ENCODE measurements at regions not wholly inside any gene's neighbourhood (a gene's known extent, or its start where the extent isn't known, plus 50 kb on each side); places are given as distances from the start of the nearest gene placed in this dataset.

DNA sequence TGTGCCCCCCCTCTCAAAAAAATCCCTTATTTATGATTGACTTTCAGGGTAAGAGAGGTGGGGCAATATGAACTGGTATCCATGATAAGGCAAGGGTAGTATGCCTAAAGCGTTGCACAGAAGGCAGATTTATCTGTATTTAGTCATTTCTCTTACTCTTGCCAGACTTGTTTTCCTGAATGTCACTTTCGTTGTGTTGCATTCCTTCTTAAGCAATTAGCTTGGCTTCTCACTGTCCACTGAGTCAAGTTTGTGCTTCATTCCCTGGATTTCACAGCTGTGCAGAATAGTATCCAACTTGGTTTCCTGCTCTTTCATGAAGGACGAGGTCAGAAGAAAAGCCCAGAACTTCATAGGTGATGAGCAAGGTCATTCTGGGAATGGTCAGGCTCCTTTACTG is 301.5 kb upstream of the ACTBL2 start:
- Histone ChIP-seq H3K4me3 (peak overlapping the region; percentile 9), H3K27me3 (ENCODE audit: low read depth) (no peaks in the 10 kb centered on the region), H3K36me3 (no peaks in the 10 kb centered on the region), H3K27ac (peak overlapping the region; percentile 36), H3K9me3 (no peaks in the 10 kb centered on the region), H3K4me1 (peaks cover 20% of the 10 kb centered on the region)
- TF ChIP-seq, protein P1, sequence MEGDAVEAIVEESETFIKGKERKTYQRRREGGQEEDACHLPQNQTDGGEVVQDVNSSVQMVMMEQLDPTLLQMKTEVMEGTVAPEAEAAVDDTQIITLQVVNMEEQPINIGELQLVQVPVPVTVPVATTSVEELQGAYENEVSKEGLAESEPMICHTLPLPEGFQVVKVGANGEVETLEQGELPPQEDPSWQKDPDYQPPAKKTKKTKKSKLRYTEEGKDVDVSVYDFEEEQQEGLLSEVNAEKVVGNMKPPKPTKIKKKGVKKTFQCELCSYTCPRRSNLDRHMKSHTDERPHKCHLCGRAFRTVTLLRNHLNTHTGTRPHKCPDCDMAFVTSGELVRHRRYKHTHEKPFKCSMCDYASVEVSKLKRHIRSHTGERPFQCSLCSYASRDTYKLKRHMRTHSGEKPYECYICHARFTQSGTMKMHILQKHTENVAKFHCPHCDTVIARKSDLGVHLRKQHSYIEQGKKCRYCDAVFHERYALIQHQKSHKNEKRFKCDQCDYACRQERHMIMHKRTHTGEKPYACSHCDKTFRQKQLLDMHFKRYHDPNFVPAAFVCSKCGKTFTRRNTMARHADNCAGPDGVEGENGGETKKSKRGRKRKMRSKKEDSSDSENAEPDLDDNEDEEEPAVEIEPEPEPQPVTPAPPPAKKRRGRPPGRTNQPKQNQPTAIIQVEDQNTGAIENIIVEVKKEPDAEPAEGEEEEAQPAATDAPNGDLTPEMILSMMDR (IDR thresholded peaks at IDR 0.05) = no peak
- intact Hi-C loops (cut with DNase I) = no loop called here
- DNase-seq (no peak), ATAC-seq (peak in 1 of 2 donors; percentile 21)

DNA sequence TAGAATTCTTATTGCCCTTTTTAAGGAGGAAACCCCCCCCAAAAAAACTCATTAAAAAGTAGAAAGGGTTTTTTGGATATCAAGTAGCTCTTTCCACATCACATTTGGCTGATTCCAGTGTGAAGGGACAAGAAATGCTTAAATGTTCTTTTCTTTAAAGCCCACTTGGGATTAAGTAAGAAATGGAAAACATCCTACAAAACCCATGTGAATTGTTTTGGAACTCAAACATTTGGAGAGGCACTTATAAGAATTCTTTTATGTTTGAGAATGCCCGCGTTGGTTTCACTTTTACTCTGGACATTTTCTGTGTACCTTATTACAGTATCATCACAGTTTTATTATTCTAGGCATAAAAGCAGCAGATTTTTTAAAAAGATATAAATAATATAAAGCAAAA is 301.1 kb upstream of the ACTBL2 start:
- no peak for DNase-seq
- TF ChIP-seq, protein P1 (IDR thresholded peaks at IDR 0.05) = no peak
- intact Hi-C loops (cut with DNase I) = no loop called here
- Histone ChIP-seq H3K27ac (no peak overlapping the region), H3K4me1 (peaks cover 20% of the 10 kb centered on the region), H3K4me3 (peak overlapping the region; percentile 9), H3K27me3 (ENCODE audit: low read depth) (no peaks in the 10 kb centered on the region), H3K36me3 (no peaks in the 10 kb centered on the region), H3K9me3 (no peaks in the 10 kb centered on the region)
- ATAC-seq = peak in 1 of 2 donors; percentile 79

DNA sequence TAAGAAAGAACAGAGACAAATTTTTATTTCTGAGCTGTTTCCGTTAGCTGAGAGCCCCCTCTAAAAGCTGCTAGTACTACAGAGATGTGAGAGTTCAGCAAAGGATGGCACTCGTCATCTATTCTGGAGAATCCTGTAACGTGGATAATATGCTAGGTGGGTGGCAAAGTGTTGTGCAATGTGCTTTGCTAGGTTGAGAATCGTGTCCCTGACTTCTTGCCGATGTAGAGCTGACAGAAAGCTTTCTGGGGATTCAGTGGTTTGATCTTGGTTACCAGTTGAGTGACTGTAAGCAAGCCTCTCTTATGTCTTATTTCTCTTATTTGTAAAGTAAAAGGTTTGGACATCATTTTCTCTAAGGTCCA is 298.3 kb upstream of the ACTBL2 start:
- H3K4me1 ChIP-seq = peaks cover 20% of the 10 kb centered on the region
- DNase-seq = no peak
- H3K4me3 ChIP-seq = no peak overlapping the region
- intact Hi-C loops (cut with DNase I) = no loop called here
- H3K27me3 ChIP-seq (ENCODE audit: low read depth) = no peaks in the 10 kb centered on the region
- no peaks in the 10 kb centered on the region for H3K36me3 ChIP-seq
- no peak overlapping the region for H3K27ac ChIP-seq
- no peak for ATAC-seq
- no peaks in the 10 kb centered on the region for H3K9me3 ChIP-seq
- TF ChIP-seq, protein P1 (IDR thresholded peaks at IDR 0.05) = no peak

DNA sequence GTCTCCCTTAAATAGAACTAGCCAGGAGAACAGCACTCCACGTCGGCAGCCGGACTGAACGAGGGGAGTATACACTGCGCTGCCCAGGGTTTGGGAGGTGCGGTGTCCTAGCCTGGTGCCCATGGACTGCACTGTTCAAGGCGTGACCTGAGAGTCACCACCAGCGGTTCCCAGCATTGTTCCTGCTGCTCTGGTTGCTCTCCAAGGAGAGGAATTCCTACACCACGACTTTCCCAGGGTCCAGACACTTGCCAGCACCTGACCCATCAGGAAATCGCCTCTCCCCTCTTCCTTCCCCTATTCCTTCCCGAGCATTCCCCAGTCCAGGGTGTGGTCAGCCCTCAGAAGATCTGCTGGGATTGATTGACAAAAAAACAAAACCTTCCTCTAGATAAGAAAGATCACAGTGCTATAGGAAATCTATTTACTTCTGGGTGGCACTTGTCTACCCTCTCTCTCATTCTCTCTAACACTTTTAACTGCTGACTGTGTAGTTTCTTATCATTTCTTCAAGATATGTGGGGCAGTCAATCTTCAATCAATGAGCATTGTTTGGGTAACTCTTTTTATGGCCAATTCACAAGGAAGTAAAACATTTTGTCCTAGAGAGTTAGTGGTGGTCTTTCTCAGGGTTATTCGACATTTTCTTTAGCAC is 297.8 kb upstream of the ACTBL2 start:
- H3K27ac ChIP-seq = no peak overlapping the region
- peak; percentile 39 for DNase-seq
- ATAC-seq = peak; percentile 22 to 42

DNA sequence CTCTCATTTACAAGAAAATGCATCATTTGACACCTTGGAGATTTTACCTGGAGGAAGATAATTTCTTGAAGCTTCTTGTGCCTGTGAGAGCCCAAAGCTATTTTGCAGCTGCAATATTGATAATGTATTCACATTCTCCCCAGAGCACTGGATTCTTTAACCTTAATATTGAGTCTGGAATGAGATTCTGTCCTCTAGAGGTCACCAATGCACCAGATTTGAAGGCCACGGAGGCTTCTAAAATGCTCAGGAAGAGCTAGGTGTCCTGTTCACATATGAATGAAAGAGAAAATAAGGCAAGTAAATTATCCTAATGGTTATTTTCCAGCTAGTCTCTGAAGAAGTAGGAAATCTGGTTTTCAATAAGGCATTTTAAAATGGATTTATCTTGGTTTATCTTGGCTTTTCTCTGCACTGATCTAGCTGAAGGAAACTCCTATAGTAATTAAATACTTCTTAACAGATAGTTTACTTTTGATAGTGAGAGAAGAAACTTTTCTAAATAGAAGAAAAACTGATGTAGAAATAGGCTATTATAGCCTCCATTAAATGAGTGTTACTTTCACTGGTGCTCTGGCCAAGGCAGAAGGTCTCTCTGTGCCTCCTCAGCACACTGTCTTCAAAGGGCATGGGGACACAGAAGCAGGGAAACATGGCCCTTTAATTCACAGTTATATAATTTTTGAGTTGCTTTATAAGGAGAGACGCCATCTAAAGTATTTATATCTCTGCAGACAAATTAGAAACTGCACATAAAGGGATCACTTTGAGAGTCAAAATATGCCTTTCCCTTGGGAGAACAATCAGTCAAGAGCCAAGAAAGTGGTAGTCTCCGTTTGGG is 297.0 kb upstream of the ACTBL2 start:
- Histone ChIP-seq H3K27me3 (ENCODE audit: low read depth) (no peaks in the 10 kb centered on the region), H3K4me1 (peaks cover 20% of the 10 kb centered on the region), H3K4me3 (no peak overlapping the region), H3K36me3 (no peaks in the 10 kb centered on the region), H3K27ac (no peak overlapping the region), H3K9me3 (no peaks in the 10 kb centered on the region)
- intact Hi-C loops (cut with DNase I) = loop anchor here (5.0 to 10.0 kb wide), 2 partner anchors 485 to 688 kb away; no protein-coding TSS in a partner anchor
- peak; percentile 76 to 88 for ATAC-seq
- TF ChIP-seq, protein P1 (IDR thresholded peaks at IDR 0.05) = peak; percentile 66
- no peak for DNase-seq

More for the DNA sequence above, 297.8 kb upstream of the ACTBL2 start:
- Histone ChIP-seq H3K27me3 (ENCODE audit: low read depth) (no peaks in the 10 kb centered on the region), H3K4me1 (peaks cover 20% of the 10 kb centered on the region), H3K36me3 (no peaks in the 10 kb centered on the region), H3K4me3 (no peak overlapping the region), H3K9me3 (no peaks in the 10 kb centered on the region)
- intact Hi-C loops (cut with DNase I) = no loop called here
- TF ChIP-seq, protein P1 (IDR thresholded peaks at IDR 0.05) = no peak

Data from lower lobe of right lung (tissue), 2 donors.